HG03025 (cell line): ENCODE measurements at regions not wholly inside any gene's neighbourhood (a gene's known extent, or its start where the extent isn't known, plus 50 kb on each side); places are given as distances from the start of the nearest gene placed in this dataset.
A peak's percentile ranks its signal among the peaks of the same experiment; 100 is the strongest.

Experiments
- ATAC-seq: cut with Tn5 transposase; IDR thresholded peaks from one replicate; pipeline ENCODE4 v1.9.1; 2021; ENCODE audit warnings: mild to moderate bottlenecking, moderate library complexity; ENCODE audit not compliant: unreplicated experiment, low FRiP score

- no peak for ATAC-seq
Measured at GRCh38 chr7:17209101-17209500, 89.4 kb upstream of the AHR start.

GRCh38 chr7:17211307-17211836, 87.1 kb upstream of the AHR start:
- no peak for ATAC-seq

GRCh38 chr7:17212188-17212587, 86.3 kb upstream of the AHR start:
- ATAC-seq = no peak

- ATAC-seq = no peak
Measured at GRCh38 chr7:17227766-17228490, 70.5 kb upstream of the AHR start.

- ATAC-seq = no peak
Measured at GRCh38 chr7:17229228-17229627, 69.2 kb upstream of the AHR start.

GRCh38 chr7:17230099-17230807, 68.2 kb upstream of the AHR start:
- ATAC-seq = no peak

- no peak for ATAC-seq
Measured at GRCh38 chr7:17233603-17234002, 64.8 kb upstream of the AHR start.

- ATAC-seq = peak; percentile 58
Measured at GRCh38 chr7:17234030-17234397, 64.4 kb upstream of the AHR start.

GRCh38 chr7:17234398-17235031, 63.9 kb upstream of the AHR start:
- peak; percentile 98 for ATAC-seq

GRCh38 chr7:17236171-17236570, 62.3 kb upstream of the AHR start:
- no peak for ATAC-seq

GRCh38 chr7:17236603-17237002, 61.8 kb upstream of the AHR start:
- no peak for ATAC-seq

- ATAC-seq = no peak
Measured at GRCh38 chr7:17239046-17239445, 59.4 kb upstream of the AHR start.

- ATAC-seq = no peak
Measured at GRCh38 chr7:17239683-17240521, 58.5 kb upstream of the AHR start.

GRCh38 chr7:17242504-17242903, 55.9 kb upstream of the AHR start:
- no peak for ATAC-seq

- no peak for ATAC-seq
Measured at GRCh38 chr7:17244786-17245185, 53.7 kb upstream of the AHR start.

GRCh38 chr7:17247357-17247756, 51.1 kb upstream of the AHR start:
- no peak for ATAC-seq

- ATAC-seq = no peak
Measured at GRCh38 chr7:17248527-17248926, 49.9 kb upstream of the AHR start.
